Dedifferentiated amniotic fluid mesenchymal stem cell (primary cell): ENCODE measurements at regions not wholly inside any gene's neighbourhood (a gene's known extent, or its start where the extent isn't known, plus 50 kb on each side); places are given as distances from the start of the nearest gene placed in this dataset.
"Not testable (repeated sequence)": the region's sequence is repeated elsewhere in the genome, so short reads cannot be mapped to it uniquely, and the experiment has no call there.

Experiments
- DNase-seq: peaks from one replicate; pipeline ENCODE4 v3.0.0-alpha.2; 2016; ENCODE audit errors: extremely low spot score

GRCh38 chr2:222351035-222351434 is 52.2 kb upstream of the PAX3 start:
- DNase-seq: no peak

- no peak for DNase-seq
These were observed 54.2 kb upstream of the PAX3 start for GRCh38 chr2:222352981-222353380.

GRCh38 chr2:222353993-222354392 is 55.2 kb upstream of the PAX3 start:
- DNase-seq: no peak

- no peak for DNase-seq
These were observed 57.1 kb upstream of the PAX3 start for GRCh38 chr2:222355860-222356259.

GRCh38 chr2:222357930-222358329 is 59.1 kb upstream of the PAX3 start:
- no peak for DNase-seq

- peak; percentile 62 for DNase-seq
These were observed 60.1 kb upstream of the PAX3 start for GRCh38 chr2:222358876-222359275.

GRCh38 chr2:222360146-222360545 is 61.3 kb upstream of the PAX3 start:
- no peak for DNase-seq

GRCh38 chr2:222360997-222361396 is 62.2 kb upstream of the PAX3 start:
- DNase-seq: no peak

- no peak for DNase-seq
These were observed 62.6 kb upstream of the SGPP2 start for GRCh38 chr2:222361787-222362186.

GRCh38 chr2:222362336-222362735 is 62.0 kb upstream of the SGPP2 start:
- DNase-seq: no peak

- no peak for DNase-seq
These were observed 60.0 kb upstream of the SGPP2 start for GRCh38 chr2:222364285-222364895.

- not testable (repeated sequence) for DNase-seq
These were observed 56.1 kb upstream of the SGPP2 start for GRCh38 chr2:222368280-222368679.

- no peak for DNase-seq
These were observed 51.4 kb upstream of the SGPP2 start for GRCh38 chr2:222372993-222373392.
